ENCODE measurements at regions not wholly inside any gene's neighbourhood (a gene's known extent, or its start where the extent isn't known, plus 50 kb on each side); places are given as distances from the start of the nearest gene placed in this dataset.

DNA sequence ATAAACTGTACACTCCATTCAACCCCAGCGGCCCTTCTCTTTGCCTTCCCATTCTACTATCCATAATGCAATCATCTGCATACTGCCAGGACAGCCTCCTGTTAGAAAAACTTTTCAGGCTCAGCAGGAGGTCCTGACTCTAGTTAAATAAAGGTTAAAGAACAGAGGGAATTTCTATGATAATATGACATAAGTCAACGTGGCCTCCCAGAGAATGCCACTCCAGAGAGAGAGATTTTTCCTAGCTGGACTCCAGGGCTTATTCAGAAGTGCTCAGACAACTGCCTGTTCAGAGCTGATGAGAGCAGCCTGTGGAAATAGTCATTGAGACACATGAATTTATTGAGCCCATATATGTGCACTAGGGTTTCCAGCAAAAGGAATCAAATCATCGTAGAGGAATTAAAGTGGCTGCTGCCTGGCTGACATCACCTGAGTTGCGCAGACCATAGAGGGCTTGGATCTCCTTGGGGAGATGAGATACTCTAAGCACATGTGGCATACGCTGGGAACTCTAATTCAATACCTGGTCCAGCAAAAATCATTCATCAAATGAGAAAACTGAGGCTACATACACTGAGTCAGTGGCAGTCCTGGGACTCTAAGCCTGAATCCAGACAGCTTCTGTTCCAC, 736.2 kb downstream of the PTPRU start:
- DNase-seq (ENCODE audit: low spot score): no peak

DNA sequence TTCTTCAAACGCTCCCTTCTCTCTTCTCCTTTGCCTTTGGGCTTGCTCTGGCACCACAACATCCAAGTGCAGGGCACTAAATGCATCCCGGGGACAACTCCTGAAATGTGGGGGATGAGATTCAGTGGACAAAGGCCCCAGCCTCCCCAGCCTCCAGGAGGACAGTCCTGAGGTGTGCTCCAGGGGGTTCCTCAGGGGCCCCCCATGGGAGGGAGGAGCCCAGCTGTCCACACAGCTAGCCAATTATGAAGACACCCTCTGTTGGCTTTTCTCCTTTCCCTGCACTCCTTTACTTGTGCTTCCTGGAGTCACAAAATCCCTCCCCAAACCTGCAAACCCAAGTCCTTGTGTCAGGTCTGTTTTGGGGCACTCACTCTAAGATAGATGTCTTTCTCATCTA, 735.4 kb downstream of the PTPRU start:
- DNase-seq (ENCODE audit: low spot score): no peak

DNA sequence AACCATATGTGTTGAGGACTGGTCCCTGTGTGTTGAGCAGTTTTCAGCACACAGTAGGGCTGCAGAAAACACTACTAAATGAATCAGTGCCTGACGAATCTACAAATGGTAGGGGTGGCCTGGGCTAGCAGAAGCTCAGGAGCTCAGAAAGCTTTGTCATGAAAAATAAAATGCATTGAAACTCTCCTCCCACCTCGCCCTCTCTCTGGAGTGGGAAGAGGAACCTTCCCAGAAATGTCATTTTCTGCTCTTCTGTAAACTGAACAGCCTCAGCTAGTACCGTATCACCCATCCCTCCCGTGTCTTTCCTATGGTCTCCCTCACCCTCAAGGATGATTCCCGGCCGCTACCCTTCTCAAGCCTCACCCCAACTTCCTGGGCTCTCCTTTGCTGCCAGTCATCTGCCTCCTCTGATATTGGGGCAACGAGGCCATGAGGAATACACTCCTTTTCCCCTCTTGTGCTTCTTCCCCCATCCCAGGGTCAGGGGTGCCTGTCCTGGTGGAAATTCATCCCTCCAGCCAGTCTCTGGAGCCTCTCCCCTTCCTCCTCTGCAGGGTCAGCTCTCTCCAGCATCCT, 734.5 kb downstream of the PTPRU start:
- DNase-seq (ENCODE audit: low spot score): no peak

DNA sequence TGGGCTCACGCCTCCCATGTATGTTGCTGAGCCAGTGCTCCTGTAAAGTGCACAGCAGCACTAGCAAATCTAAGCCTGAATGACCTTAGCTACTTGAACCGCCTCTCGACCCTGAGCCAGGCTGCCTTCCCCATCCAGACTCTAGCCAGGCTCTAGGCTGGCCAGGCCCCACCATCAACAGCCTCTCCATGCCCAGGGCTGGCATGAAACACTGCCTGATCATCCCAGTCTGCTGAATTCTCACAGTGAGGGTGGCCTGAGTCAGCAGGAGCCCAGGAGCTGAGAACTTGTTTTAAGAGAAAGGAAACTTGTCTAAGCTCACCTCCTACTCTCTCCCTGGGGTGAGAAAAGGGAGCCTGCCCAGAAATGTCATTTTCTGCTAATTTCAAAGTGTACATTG, 733.3 kb downstream of the PTPRU start:
- no peak for DNase-seq (ENCODE audit: low spot score)

DNA sequence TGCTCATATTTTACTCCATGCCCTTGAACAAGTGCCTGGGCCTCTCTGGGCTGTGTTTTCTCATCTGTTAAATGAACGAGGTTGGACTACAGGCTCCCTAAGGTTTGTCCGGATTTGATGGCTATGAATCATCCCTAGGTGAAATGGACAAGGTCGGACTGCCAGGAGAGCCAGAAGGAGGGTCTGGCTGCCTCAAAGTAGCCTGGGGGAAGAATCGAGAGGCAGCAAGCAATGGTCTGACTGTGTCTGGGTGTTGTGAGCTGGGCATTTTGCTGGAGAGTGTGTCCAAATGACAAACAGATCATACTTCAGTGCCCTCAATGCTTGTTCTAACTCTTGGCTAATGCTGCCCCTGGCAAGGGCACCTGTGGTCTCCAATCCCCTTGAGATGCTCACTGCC, 730.9 kb downstream of the PTPRU start:
- DNase-seq (ENCODE audit: low spot score): no peak

DNA sequence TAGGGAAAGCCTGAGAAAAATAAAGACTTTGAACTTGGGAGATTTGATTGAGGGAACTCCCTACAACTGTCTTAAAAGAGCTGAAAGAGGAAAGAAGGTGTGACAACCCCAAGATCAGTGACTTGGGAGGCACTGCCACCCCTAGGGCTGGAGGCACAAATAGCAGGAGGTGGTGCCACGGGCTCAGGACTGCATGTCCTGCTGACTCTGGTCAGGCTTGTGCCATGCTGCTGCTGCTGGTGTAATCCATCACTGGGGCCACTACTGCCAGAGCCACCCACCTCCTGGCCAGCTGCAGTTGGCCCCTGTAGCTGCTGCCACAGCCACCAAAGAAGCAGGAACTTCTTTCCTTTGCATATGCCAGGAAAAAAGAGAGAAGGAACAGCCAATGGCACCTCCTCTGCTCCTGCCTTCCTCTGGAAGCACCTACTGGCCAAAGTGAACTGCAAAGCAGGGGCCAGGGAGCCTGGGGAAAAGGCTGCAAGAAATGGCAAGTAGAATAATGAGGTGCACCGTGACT, 730.3 kb downstream of the PTPRU start:
- no peak for DNase-seq (ENCODE audit: low spot score)

DNA sequence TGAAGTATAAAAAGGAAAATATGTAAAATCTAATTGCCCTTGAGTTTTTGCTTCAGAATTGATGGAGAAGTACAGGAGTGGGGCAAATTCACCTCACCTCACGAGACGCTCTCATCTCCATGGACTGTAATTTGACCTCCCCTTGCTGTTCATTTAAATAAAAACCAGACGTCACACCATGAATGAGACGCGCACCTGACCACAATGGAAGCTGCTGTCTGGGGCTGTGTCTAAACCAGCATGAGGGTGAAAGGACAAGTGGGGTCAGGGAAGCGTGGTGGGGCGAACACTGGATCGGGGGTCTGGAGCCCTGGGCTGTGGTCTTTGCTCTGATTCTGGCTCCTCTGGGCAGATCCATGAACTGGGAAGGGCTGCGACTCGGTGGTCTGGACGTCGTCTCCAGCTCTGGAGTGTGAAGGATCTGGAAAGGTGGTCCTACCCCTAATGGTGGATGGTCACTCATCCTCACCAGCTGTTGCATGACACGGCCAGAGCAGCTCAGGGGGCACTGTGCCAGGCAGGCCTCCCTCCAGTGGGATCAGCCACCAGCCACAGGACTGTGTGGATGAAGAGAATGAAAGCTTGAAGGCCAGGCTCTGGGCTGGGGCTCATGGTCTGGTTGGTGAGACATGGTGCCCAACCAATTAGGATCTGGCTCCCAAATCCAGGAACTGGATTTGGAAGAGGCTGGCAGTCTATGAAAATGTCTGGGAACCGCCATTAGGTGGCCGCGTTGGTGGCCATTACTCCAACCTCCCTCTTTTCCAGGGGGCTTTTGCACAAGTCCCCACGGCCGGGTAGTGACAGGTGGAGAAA, 728.6 kb downstream of the PTPRU start:
- DNase-seq (ENCODE audit: low spot score): no peak

DNA sequence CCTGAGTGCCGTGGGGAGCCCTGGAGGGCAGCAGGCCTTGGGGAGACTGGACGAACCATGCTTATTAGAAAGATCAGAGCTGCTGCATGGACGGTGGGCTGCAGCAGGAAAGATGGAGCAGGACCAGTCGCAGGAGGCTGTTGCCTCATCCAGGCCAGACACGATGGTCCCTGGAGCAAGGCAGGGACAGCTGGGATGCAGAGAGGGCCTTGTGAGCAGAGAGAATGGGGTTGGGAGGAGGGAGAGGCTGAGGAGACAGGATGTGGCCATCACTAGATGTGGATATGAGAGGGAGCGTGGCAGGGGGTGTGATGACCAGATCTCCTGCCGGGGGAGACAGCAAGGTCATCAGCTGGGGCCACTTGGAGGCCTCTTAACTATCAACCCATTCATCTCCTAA, 727.6 kb downstream of the PTPRU start:
- DNase-seq (ENCODE audit: low spot score): no peak

DNA sequence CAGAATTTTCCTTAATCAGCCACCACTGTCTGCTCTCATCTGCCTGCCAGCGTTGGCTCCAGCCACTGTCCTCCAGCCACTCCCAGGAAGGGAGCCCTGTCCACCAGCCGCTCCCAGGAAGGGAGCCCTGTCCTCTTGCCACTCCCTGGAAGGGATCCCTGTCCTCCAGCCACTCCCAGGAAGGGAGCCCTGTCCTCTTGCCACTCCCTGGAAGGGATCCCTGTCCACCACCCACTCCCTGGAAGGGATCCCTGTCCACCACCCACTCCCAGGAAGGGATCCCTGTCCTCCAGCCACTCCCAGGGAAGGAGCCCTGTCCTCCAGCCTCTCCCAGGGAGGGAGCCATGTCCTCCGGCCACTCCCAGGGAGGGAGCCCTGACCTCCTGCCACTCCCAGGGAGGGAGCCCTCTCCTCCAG, 726.5 kb downstream of the PTPRU start:
- no peak for DNase-seq (ENCODE audit: low spot score)

DNA sequence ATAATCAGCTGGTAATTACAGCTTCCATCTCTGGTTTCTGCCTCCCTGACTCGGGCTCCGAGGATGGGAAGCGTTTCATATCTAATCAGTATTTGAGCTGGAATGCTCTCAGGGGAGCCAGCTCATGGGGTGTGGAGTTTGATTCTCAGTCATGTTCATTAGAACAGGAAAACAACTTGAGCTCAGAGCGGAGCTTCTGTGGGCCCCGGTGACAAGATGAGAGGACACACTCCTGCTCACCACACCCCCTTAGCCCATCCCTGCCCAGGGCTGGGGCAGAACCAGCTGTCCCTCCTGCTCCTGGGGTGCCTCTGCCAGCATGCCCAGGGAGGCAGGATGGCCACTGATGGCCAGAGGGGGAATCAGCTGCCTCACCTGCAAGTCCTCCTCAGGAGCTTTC, 726.0 kb downstream of the PTPRU start:
- DNase-seq (ENCODE audit: low spot score): no peak

DNA sequence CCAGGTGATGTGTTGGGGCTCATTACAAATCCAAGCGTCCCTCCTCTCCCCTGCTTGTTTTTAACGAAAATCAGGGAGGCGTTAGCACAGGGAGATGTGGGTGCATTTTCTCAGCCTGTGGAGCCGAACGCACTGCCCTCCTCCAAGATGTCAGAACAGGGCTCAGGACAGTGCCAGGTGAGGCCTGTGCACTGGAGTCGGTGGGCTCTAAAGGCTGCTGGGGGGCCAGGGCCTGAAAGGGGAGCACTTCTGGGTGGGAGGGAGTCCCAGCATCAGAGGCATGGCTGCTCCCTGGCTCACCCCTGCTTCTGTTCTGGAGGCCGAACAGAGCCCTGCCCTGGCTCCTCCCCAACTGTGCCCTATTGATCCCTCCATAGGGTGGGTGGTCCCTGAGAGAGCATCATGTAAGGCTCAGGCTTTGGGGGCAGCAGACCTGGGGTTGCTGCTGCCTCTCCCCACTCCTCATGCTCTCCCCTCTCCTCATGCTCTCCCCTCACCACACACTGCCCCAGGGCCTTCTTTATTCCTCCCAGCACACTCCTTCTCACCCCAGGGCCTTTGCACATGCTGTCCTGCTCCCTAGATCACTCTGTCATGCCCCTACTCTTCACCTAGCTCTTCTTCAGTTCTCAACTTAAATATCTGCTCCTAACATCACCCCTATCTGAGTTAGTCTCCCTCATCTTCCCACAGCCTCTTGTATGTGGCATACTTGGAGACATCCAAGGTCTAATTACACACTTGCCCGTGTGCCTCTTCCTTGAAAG, 725.2 kb downstream of the PTPRU start:
- DNase-seq (ENCODE audit: low spot score): no peak

DNA sequence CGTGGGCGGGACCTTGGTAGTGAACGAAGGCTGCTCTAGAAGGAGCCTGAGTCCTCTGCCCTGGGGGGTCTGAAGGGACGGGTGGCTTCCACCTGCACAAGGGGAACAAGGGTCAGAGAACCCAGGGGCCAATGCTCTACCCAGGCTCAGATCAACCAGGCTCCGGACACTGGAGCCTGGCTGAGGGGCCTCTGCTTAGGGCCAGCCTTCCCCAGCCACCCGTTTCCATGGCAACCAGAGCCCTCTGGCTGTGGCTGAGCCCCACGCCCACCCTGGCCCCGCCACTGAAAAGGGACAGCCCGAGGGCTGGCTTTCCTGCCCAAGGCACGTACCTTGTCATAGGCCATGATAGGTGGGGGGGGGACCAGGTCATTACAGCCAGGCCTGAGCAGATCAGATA, 724.6 kb downstream of the PTPRU start:
- no peak for DNase-seq (ENCODE audit: low spot score)

DNA sequence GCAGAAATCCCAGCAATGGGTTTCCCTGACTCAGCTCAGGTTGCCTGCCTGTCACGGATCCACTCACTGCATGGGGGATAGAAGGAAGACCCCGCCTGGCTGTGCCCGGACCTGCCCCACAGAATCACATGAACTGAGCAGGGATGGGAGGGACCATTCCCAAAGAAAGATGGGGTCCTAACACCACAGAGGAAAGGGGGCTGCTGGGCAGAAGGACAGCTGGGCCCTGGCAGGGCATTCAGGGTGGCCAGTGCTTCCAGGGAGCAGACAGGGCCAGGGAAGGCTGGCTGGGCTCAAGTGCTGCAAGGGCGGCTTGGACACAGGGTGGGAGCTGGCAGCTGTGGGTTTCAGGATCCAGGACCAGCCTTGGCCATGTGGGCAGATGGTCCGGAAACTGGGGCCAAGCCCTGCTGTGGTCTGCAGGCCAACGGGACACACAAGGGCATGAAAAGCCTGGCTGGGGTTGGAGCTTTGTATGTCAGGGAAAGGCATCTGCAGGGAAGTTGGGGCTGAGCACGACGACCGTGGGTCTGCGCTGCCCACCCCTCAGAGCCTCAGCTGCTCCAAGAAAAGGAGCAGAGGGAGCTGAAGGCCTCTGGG, 723.9 kb downstream of the PTPRU start:
- DNase-seq (ENCODE audit: low spot score): no peak

DNA sequence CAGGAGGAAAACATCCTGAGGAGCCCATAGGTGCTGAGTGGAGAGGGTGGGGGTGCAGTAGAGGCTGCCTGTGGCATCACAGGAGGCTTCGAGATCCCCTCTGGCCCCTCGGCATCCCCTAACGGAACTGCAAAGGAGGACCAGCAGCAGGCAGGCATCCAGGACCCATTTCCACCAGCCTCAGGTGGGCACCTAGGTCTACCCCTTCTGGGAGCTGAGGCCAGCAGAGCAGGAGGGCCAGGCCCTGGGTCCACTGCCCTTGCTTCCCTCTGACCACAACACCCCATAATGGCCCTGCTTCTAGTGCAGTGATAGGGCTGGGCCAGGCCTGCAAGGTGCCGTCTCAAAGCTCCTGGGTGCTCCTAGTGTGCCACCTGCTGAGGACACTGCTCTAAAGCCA, 723.0 kb downstream of the PTPRU start:
- no peak for DNase-seq (ENCODE audit: low spot score)

DNA sequence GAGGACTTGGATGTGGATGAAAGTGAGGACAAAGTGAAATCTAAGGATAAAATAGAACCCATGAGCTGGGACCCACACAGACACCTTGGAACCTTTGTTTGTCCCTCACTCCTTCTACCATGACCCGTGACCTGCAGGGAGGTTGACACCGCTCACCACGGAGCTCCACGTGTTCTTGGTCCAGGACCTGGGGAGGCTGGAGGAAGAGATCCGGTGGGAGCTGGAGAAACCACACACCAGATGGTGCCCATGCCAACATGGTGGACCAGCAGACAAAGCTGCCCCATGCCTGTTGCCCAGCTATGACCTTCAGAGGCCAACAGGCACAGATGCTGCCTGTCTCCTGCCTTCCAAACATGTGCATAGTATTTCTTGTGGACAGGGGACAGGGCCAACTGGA, 721.9 kb downstream of the PTPRU start:
- DNase-seq (ENCODE audit: low spot score): no peak

DNA sequence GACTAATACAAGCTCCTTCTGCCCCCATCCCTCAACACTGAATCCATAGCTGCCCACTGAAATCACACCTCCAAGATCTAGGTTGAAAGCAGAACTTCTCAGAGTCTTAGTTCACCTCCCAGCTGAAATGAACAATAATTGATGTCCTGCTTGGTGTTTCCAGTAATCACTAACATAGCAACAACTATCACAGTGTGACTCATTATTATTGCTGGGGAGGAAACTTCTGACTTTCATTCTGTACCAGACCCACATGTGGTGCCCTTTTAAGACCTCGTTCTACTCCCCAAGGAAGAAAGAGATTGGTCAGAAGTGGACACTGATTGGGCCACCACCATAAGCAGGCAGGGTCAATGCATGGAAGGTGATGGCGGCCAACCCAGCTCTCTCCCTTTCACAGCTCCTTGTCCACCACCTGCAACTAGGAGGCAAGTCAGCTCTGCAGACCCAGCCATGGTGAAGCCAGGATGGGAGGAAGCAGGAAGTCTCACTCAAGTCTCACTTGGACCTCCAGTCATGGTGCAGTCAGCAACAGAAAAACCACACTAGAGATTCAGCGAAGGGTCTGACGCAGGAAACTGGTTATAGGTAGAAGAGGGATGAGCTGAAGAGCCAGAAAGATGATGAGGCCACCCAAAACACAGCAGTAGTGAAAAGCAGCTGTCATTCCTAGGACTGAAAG, 720.2 kb downstream of the PTPRU start:
- no peak for DNase-seq (ENCODE audit: low spot score)

DNA sequence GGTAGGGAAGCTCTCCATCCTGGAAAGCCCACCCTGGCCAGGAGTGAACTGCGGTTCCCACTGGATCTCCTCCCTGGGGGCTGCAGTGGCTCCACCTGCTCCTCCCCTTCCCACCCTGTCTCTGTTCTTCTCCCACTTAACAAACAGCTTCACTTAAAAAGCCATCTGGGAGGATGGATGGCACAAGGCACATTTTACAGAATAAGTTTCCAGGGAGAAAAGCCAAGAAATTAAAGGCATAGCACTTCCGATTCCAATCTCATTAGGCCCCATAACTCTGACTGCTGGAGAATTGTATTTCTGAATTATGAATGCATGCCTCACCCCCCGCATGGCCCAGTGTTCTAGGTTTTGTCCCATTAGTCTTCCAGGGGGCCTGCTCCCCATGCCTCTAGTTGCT, 718.3 kb downstream of the PTPRU start:
- no peak for DNase-seq (ENCODE audit: low spot score)

DNA sequence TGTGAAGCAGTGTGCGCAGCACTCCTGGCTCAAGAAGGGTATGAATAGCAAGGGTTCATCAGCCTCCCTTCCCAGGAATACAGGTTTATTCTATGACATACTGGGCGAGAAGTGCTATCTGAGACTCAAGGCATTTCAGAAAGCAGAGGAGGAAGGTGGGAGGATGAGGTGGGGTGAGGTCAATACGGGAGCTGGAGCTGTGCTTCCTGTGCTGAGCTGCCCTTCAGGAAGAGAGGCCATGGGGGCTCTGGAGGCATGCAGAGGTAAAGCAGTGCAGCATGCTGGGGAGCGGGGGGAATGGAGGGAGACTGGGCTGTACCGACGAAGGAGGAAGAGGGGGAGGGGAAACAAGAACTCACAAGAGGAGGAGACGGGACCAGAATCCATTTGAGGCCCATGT, 717.6 kb downstream of the PTPRU start:
- DNase-seq (ENCODE audit: low spot score): no peak

DNA sequence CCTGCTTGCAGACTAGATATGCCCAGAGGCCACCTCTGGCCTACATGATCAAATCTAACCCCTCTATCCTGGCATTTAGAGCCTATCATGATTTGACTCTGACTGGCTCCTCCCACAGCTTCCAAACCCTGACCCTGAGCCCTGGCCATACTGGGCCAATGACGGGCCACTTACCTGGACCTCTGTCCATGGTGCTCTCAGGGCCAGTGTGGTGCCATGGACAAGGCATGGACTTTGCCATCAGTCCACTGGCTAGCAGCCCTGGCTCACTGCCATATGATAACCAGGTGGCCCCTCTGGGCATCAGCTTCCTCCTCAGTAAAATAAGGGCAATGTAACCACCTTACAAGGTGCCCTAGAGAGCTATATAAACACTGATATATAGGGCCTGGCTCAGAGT, 713.4 kb downstream of the PTPRU start:
- DNase-seq (ENCODE audit: low spot score): no peak

DNA sequence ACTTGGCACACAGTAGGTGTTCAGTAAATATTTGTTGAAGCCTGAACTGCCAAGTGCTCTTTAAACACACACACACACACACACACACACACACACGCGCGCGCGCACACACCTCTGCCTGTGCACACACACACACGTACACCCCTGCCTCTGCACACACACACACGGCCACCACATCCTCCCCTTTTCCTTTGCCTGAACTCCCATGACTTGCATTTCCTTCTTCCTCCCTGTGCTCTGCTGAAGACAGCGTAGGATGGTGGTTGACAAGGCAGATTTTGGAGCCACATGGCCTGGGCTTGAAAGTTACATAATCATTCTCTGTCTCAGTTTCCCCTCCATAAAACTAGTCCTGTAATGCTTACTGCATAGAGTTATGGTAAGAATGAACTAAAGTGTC, 712.3 kb downstream of the PTPRU start:
- DNase-seq (ENCODE audit: low spot score): no peak

DNA sequence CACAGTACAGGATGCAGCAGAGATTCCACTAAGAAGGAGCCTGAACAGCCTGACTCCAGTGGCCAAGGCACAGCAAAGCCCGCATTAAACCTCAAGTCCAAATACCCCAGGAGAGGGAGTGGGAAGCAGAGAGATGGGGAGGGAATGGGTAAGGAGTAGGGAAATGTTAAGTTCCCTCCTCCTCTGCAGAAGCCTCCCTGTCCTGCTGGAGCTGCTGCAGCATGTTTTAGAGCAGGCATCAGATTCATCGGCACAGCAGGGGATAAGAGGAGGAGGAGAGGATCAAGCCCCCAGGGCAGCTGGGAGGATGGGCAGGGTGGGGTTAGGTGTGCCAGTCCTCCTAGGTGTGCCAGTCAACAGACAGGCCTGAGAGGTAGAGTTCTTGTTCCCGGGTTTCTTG, 709.7 kb downstream of the PTPRU start:
- DNase-seq (ENCODE audit: low spot score): no peak

DNA sequence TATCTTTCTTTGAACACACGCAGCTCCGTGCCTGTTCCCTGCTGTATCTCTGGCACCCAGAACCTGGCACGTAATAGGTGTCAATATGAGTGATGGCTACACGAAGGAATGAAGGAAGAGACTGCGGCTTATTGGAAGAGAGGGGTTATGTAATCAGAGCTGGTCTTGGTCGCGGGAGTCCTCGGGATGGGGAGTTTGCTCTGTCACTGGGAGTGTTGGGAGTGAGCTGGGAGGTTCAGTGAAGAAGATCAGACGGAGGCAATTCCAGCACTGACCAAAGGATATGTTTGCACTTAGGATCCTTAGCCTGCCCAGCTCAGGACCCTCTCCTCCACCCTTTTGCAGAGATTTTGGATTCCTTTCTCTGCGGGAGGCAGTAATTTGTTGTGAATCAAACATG, 709.1 kb downstream of the PTPRU start:
- no peak for DNase-seq (ENCODE audit: low spot score)

Data from Ammon's horn (tissue), 1 donor.